22Rv1 (cell line): ENCODE measurements at regions not wholly inside any gene's neighbourhood (a gene's known extent, or its start where the extent isn't known, plus 50 kb on each side); places are given as distances from the start of the nearest gene placed in this dataset.
A peak's percentile ranks its signal among the peaks of the same experiment; 100 is the strongest.
"Not testable (repeated sequence)": the region's sequence is repeated elsewhere in the genome, so short reads cannot be mapped to it uniquely, and the experiment has no call there.

Source experiments
- H3K27ac ChIP-seq: fragments of 450-650 bp; 2 replicates; pipeline ENCODE4 v1.5.1; 2017
- ZFX ChIP-seq: fragments of 450-650 bp; IDR thresholded peaks from 2 replicates; pipeline ENCODE4 v1.6.1; 2017; ENCODE audit warnings: antibody characterized with exemption, borderline replicate concordance
- TF ChIP-seq, protein P1 (sequence below): fragments of 450-650 bp; IDR thresholded peaks from 2 replicates; pipeline ENCODE4 v1.5.1; 2017; ENCODE audit warnings: mild to moderate bottlenecking

DNA sequence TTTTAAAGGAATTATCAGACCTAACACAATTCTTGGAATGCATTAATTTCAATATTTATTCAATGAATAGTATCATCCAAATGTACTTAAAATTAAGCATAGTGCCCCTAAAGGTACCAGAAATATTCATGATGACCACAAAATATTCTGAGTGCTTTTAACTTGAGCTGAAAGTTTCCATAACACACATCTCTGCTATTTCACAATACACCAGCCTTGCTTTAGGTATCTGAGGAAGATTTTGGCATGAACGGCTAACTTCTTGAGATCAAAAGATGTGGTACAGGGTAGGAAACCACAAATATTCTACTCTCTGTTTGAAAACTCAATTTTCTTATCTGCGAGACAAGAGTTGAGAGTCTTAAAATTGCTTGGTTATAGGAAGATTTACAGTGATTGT, 538.3 kb upstream of the PCDH7 start:
- TF ChIP-seq ZFX = no peak
- TF ChIP-seq, protein P1, sequence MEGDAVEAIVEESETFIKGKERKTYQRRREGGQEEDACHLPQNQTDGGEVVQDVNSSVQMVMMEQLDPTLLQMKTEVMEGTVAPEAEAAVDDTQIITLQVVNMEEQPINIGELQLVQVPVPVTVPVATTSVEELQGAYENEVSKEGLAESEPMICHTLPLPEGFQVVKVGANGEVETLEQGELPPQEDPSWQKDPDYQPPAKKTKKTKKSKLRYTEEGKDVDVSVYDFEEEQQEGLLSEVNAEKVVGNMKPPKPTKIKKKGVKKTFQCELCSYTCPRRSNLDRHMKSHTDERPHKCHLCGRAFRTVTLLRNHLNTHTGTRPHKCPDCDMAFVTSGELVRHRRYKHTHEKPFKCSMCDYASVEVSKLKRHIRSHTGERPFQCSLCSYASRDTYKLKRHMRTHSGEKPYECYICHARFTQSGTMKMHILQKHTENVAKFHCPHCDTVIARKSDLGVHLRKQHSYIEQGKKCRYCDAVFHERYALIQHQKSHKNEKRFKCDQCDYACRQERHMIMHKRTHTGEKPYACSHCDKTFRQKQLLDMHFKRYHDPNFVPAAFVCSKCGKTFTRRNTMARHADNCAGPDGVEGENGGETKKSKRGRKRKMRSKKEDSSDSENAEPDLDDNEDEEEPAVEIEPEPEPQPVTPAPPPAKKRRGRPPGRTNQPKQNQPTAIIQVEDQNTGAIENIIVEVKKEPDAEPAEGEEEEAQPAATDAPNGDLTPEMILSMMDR = no peak
- no peak overlapping the region for H3K27ac ChIP-seq

DNA sequence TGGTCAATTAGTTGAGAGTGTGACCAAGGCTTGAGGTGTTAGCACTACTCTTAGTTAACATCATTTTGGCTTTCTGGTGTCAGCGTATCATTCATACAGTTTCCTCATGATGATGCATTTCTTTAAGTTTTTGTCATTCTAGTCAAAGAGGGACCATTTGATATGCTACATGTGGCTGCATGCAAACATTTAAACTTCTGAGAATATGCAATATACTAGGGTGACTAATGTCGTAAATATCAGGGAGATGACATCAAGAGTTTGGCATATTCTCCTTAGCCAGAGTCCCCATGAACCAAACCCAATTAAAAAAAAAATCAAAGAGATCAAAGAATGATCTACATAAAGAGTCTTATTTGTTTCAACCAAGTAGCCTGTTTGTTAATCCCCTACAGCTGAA, 537.4 kb upstream of the PCDH7 start:
- TF ChIP-seq ZFX = no peak
- TF ChIP-seq, protein P1 = no peak

DNA sequence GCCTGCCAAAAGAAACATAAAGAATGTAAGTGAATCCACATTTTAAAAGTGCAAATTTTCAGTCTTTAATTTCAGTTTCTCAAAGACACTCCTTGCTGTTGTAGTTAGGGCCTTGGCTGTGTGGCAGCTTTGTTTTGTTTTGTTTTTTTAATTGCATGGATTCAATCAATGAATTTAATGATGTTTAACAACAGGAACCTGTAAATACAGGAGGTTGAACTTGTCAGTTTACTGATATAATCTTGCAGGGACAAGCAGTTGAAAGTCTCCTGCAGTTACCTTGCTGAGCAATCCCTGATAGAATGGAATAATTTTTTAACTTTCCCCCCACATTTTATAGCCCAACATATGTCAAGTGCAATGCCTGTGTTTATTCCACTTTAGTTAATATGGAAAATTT, 528.3 kb upstream of the PCDH7 start:
- H3K27ac ChIP-seq = peak overlapping the region; percentile 67
- TF ChIP-seq, protein P1 = no peak

More for the DNA sequence above, 537.4 kb upstream of the PCDH7 start:
- no peak overlapping the region for H3K27ac ChIP-seq

DNA sequence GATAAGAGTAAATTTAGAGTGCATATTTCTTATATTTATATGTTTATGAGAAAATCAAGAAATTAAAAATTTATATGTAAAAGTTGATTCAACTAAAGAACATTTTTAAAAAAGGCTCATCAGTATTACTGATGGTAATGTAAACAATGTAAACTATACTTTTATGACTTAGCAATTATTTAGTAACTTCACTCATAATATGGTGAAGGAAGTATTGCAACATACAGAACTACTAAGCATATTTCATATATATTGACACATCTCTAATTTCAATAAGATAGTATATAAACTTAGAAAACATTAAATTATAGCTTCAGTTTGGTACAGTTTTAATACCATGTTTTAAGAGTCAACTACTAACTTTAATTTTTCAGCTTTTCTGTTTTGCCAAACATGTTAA, 512.8 kb upstream of the PCDH7 start:
- TF ChIP-seq ZFX = no peak
- TF ChIP-seq, protein P1 = no peak
- H3K27ac ChIP-seq = no peak overlapping the region

DNA sequence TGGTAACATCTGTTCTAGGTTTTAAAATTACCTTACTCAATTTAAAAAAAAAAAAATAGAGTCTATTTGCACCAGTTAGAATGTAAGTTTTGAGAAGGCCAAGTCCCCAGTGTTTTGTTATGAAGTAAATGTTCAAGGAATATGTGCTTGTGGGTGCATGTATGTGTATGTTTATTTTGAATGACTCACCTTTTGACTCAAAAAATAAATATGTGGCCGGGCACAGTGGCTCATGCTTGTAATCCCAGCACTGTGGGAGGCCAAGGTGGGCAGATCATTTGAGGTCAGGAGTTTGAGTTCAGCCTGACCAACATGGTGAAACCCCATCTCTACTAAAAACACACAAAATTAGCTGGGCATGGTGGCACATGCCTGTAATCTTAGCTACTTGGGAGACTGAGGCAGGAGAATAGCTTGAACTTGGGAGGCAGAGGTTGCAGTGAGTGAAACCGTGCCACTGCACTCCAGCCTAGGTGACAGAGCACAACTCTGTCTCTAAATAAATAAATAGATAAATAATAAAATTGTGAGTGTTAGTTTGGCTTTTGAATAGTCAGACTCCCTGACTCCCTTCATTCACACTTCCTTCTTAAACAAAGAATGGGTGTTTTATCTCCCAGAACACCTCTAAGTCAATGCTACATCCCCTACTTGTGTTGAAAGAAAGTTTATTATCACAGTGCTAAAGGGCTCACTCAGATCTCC, 511.3 kb upstream of the PCDH7 start:
- TF ChIP-seq, protein P1 = no peak
- TF ChIP-seq ZFX = no peak
- no peak overlapping the region for H3K27ac ChIP-seq

DNA sequence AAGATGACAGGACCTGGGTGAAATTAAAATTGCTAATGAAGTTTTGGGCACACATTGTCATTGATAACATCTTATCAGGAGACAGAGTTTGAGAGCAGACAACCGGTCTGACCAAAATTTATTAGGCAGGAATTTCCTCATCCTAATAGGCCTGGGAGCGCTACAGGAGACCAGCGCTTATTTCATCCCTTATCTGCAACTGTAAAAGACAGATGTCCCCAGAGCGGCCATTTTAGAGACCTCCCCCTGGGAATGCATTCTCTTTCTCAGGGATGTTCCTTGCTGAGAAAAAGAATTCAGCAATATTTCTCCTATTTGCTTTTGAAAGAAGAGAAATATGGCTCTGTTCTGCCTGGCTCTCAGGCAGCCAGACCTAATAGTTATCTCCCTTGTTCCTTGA, 504.2 kb upstream of the PCDH7 start:
- not testable (repeated sequence) for H3K27ac ChIP-seq

DNA sequence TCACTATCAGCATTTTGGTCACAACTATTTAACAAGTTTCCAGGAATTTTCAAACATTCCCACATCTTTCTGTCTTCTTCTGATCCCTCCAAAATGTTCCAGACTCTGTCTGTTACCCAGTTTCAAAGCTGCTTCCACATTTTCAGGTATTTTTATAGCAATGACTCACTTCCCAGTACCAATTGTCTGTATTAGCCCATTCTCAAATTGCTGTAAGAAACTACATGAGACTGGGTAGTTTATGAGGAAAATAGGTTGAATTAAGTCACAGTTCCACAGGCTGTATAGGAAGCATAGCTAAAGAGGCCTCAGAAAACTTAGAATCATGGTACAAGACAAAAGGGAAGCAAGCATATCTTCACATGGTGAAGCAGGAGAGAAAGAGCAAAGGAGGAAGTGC, 475.0 kb upstream of the PCDH7 start:
- H3K27ac ChIP-seq = no peak overlapping the region
- TF ChIP-seq, protein P1 = no peak
- TF ChIP-seq ZFX = no peak
